ENCODE measurements at regions not wholly inside any gene's neighbourhood (a gene's known extent, or its start where the extent isn't known, plus 50 kb on each side); places are given as distances from the start of the nearest gene placed in this dataset.
"Not testable (repeated sequence)": the region's sequence is repeated elsewhere in the genome, so short reads cannot be mapped to it uniquely, and the experiment has no call there.

DNA sequence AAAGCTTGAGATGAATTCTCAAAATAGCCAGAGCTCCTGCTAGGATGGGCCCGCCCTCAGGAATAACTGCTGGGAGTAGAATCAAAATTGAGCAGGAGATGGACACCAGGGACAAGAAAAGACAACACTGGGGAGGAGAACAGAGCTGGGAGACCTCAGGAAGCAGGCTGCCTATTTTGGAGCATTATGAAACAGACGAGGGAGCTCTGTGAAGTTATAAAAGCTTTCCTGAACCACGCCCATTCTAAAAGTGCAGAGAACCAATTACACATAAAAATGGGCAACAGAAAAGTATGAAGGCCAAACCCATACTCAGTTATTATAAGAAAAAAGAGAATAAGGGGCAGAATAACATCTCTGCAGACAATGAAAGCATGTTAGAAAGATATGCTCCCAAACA, 213.9 kb upstream of the TRPC7 start:
- DNase-seq (ENCODE audit: insufficient read length, low spot score): no peak
- TF ChIP-seq SPI1 (IDR thresholded peaks at IDR 0.05; ENCODE audit: low read depth, low read length) (no peak), POU2F2 (IDR thresholded peaks at IDR 0.05; ENCODE audit: low read depth, low read length) (no peak), TAF1 (IDR thresholded peaks at IDR 0.05; ENCODE audit: low read depth, low read length) (no peak), POLR2A (IDR thresholded peaks at IDR 0.05; ENCODE audit: low read depth, low read length) (no peak), PAX5 (IDR thresholded peaks at IDR 0.05; ENCODE audit: insufficient read depth, low read length, severe bottlenecking) (no peak), POLR2AphosphoS5 (IDR thresholded peaks at IDR 0.05; ENCODE audit: low read depth, low read length) (no peak)
- no peak for FAIRE-seq

DNA sequence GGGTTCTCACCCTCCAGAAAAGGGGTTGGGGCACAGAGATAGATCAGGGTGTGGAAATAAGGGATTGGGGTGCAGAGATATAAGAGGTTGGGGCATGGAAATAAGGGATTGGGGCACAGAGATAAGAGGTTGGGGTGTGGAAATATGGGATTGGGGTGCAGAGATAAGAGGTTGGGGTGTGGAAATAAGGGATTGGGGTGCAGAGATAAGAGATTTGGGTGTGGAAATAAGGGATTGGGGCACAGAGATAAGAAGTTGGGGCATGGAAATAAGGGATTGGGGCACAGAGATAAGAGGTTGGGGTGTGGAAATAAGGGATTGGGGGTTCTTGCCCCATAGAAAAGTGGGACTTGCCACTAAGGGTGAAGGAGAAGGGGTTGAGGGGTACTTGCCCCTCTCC, 204.5 kb upstream of the TRPC7 start:
- not testable (repeated sequence) for DNase-seq (ENCODE audit: insufficient read length, low spot score); FAIRE-seq

DNA sequence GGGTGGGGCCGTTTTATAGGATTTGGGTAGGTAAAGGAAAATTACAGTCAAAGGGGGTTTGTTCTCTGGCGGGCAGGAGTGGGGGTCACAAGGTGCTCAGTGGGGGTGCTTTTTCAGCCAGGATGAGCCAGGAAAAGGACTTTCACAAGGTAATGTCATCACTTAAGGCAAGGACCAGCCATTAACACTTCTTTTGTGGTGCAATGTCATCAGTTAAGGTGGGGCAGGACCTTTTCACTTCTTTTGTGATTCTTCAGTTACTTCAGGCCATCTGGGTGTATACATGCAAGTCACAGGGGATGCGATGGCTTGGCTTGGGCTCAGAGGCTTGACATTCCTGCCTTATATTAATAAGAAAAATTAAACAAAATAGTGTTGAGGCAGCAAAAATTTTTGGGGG, 200.1 kb upstream of the TRPC7 start:
- not testable (repeated sequence) for FAIRE-seq; DNase-seq (ENCODE audit: insufficient read length, low spot score)

DNA sequence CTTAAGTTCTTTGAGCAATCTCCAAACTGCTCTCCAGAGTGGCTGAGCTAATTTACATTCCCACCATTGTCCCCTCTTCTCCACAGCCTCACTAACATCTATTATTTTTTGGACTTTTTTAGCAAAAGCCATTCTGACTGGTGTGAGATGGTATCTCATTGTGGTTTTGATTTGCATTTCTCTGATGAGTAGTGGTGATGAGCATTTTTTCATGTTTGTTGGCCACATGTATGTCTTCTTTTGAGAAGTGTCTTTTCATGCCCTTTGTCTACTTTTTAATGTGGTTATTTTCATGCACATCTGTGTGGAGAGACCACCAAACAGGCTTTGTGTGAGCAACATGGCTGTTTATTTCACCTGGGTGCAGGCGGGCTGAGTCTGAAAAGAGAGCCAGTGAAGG, 199.7 kb upstream of the TRPC7 start:
- not testable (repeated sequence) for DNase-seq (ENCODE audit: insufficient read length, low spot score); FAIRE-seq

DNA sequence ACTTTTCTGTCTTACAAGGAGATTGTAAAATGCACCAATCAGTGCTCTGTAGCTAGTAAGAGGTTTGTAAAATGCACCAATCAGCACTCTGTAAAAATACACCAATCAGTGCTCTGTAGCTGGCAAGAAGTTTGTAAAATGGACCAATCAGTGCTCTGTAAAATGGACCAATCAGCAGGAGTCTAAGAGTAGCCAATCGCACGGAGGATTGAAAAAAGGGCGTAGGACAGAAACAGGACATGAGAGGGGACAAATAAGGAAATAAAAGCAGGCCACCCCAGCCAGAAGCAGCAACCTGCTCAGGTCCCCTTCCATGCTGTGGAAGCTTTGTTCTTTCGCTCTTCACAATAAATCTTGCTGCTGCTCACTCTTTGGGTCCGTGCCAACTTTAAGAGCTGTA, 199.1 kb upstream of the TRPC7 start:
- FAIRE-seq; DNase-seq (ENCODE audit: insufficient read length, low spot score): not testable (repeated sequence)

DNA sequence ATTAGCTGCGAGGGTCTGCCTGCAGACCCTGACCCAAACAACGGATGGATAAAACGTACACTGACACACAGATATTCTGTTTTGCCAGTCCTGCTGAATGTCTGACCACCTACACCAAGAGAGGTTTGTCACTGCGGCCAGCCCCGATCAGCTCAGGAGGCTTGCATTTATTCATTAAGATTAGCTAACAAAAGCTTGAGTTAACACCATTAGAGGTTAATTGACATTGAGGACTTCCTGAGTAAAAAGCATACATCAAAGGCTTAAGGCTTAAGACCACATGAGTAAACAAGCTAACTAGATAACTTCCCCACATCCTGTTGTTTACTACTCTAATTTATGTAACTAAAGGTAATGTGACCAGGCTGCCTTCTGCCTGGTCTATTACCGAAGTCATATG, 198.1 kb upstream of the TRPC7 start:
- DNase-seq (ENCODE audit: insufficient read length, low spot score): no peak
- no peak for FAIRE-seq
- no peak for TF ChIP-seq TAF1 (IDR thresholded peaks at IDR 0.05; ENCODE audit: low read depth, low read length)
- no peak for TF ChIP-seq POLR2A (IDR thresholded peaks at IDR 0.05; ENCODE audit: low read depth, low read length)
- no peak for TF ChIP-seq SPI1 (IDR thresholded peaks at IDR 0.05; ENCODE audit: low read depth, low read length)
- no peak for TF ChIP-seq POLR2AphosphoS5 (IDR thresholded peaks at IDR 0.05; ENCODE audit: low read depth, low read length)
- no peak for TF ChIP-seq POU2F2 (IDR thresholded peaks at IDR 0.05; ENCODE audit: low read depth, low read length)
- no peak for TF ChIP-seq PAX5 (IDR thresholded peaks at IDR 0.05; ENCODE audit: insufficient read depth, low read length, severe bottlenecking)

DNA sequence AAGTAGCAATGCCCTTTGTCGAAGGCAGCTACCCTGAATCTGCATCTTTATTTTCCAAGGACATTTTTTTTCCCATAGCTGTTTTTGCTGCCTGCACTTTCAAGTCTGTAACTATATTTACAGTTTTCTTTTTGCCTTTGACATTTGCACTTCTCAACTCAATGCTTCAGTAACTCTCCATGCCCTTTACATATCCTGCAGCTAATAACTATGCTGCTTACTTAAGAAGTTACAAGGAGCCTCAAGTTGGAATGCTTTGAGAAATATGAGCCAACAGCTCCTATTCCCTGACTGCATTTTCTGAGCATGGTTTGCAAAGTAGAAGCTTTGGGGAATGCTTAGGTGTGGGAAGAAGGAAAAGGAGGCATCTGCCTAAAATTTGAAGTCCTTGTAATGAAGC, 194.8 kb upstream of the TRPC7 start:
- TF ChIP-seq TAF1 (IDR thresholded peaks at IDR 0.05; ENCODE audit: low read depth, low read length): no peak
- no peak for TF ChIP-seq POLR2A (IDR thresholded peaks at IDR 0.05; ENCODE audit: low read depth, low read length)
- TF ChIP-seq POLR2AphosphoS5 (IDR thresholded peaks at IDR 0.05; ENCODE audit: low read depth, low read length): no peak
- TF ChIP-seq POU2F2 (IDR thresholded peaks at IDR 0.05; ENCODE audit: low read depth, low read length): no peak
- no peak for TF ChIP-seq SPI1 (IDR thresholded peaks at IDR 0.05; ENCODE audit: low read depth, low read length)
- FAIRE-seq: no peak
- no peak for DNase-seq (ENCODE audit: insufficient read length, low spot score)

DNA sequence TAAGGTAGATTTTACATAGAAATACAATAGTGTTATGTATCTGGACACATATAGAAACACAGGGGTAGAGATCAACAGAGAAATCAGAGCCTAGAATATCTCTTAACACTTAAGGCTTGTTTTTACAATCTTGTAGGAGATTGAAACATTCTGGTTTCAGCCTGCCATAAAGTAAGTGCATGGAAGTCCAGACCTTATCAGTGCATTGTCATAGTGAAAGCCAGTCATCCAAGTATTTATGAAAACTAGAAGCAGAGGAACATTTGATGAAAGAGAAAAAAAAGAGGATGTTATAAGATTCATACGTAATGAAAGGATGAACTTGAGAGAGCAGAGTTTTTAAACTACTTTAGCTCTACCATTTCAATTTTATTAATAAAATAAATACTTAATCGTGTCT, 194.3 kb upstream of the TRPC7 start:
- no peak for FAIRE-seq
- no peak for TF ChIP-seq POU2F2 (IDR thresholded peaks at IDR 0.05; ENCODE audit: low read depth, low read length)
- TF ChIP-seq POLR2A (IDR thresholded peaks at IDR 0.05; ENCODE audit: low read depth, low read length): no peak
- no peak for TF ChIP-seq TAF1 (IDR thresholded peaks at IDR 0.05; ENCODE audit: low read depth, low read length)
- TF ChIP-seq POLR2AphosphoS5 (IDR thresholded peaks at IDR 0.05; ENCODE audit: low read depth, low read length): no peak
- no peak for TF ChIP-seq PAX5 (IDR thresholded peaks at IDR 0.05; ENCODE audit: insufficient read depth, low read length, severe bottlenecking)
- TF ChIP-seq SPI1 (IDR thresholded peaks at IDR 0.05; ENCODE audit: low read depth, low read length): no peak
- no peak for DNase-seq (ENCODE audit: insufficient read length, low spot score)

DNA sequence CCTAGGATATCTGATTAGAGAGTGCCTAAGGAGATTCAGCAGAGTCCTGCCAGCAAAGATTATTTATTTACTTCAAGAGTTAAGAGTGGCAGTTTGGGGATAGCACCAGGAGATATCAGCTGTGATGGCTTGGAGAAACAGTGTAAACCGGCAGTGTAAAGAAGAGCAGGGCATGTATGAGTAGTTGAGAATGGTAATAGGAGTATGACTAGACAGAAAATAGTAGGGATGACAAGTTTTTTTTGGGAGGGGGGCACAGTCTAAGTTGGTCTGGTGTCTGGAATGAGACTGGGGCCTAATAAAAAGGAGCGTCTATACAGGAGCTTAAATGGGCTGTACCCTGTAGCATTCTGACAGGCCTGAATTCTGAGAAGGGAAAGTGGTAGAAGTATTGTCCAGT, 181.8 kb upstream of the TRPC7 start:
- FAIRE-seq; DNase-seq (ENCODE audit: insufficient read length, low spot score): not testable (repeated sequence)

DNA sequence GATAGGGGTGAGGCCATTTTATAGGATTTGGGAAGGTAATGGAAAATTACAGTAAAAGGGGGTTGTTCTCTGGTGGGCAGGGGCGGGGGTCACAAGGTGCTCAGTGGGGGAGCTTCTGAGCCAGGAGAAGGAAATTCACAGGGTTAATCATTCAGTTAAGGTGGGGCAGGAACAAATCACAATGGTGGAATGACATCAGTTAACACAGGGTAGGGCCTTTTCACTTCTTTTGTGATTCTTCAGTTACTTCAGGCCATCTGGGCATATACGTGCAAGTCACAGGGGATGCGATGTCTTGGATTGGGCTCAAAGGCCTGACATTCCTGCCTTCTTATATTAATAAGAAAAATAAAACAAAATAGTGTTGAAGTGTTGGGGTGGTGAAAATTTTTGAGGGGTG, 181.1 kb upstream of the TRPC7 start:
- not testable (repeated sequence) for DNase-seq (ENCODE audit: insufficient read length, low spot score); FAIRE-seq

DNA sequence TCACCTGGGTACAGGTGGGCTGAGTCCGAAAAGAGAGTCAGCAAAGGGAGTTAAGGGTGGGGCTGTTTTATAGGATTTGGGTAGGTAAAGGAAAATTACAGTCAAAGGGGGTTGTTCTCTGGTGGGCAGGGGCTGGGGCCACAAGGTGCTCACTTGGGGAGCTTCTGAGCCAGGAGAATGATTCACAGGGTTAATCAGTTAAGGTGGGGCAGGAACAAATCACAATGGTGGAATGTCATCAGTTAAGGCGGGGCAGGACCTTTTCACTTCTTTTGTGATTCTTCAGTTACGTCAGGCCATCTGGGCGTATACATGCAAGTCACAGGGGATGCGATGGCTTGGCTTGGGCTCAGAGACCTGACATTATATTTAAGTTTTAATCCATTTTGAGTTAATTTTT, 179.7 kb upstream of the TRPC7 start:
- not testable (repeated sequence) for FAIRE-seq; DNase-seq (ENCODE audit: insufficient read length, low spot score)

DNA sequence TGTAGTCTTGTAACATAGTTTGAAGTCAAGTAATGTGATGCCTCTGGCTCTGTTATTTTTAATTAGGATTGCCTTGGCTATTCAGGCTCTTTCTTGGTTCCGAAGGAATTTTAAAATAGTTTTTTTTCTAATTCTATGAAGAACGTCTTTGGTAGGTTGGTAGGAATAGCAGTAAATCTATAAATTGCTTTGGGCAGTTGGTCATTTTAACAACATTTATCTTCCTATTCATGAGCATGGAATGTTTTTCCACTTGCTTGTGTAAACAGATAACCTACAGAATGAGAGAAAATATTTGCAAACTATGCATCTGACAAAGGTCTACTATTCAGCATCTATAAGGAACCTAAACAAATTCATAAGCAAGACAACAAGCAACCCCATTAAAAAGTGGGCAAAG, 173.2 kb upstream of the TRPC7 start:
- TF ChIP-seq PAX5 (IDR thresholded peaks at IDR 0.05; ENCODE audit: insufficient read depth, low read length, severe bottlenecking): no peak
- TF ChIP-seq POU2F2 (IDR thresholded peaks at IDR 0.05; ENCODE audit: low read depth, low read length): no peak
- no peak for TF ChIP-seq SPI1 (IDR thresholded peaks at IDR 0.05; ENCODE audit: low read depth, low read length)
- no peak for TF ChIP-seq POLR2A (IDR thresholded peaks at IDR 0.05; ENCODE audit: low read depth, low read length)
- no peak for TF ChIP-seq TAF1 (IDR thresholded peaks at IDR 0.05; ENCODE audit: low read depth, low read length)
- no peak for TF ChIP-seq POLR2AphosphoS5 (IDR thresholded peaks at IDR 0.05; ENCODE audit: low read depth, low read length)
- DNase-seq (ENCODE audit: insufficient read length, low spot score) (no peak), FAIRE-seq (no peak)

DNA sequence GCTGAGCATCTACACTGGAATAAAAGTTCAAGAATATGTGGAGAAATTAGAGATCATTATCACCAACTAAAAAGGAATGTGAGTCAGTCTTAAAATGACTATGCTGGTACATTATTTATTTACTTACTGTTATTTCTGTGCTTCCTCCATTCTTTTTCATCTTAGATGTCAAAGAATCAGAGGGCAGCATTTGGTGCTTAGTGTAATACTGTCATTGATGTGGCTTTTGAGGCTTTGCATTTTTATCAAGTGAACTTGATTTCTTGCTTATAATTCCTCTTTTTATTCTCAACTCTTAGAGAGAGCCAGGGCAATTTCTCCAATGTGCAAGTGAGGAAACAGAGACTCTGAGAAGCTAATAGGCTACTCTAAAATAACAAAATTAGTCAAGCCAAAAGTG, 163.7 kb upstream of the TRPC7 start:
- FAIRE-seq: no peak
- no peak for TF ChIP-seq PAX5 (IDR thresholded peaks at IDR 0.05; ENCODE audit: insufficient read depth, low read length, severe bottlenecking)
- no peak for TF ChIP-seq TAF1 (IDR thresholded peaks at IDR 0.05; ENCODE audit: low read depth, low read length)
- TF ChIP-seq SPI1 (IDR thresholded peaks at IDR 0.05; ENCODE audit: low read depth, low read length): no peak
- no peak for TF ChIP-seq POU2F2 (IDR thresholded peaks at IDR 0.05; ENCODE audit: low read depth, low read length)
- TF ChIP-seq POLR2A (IDR thresholded peaks at IDR 0.05; ENCODE audit: low read depth, low read length): no peak
- TF ChIP-seq POLR2AphosphoS5 (IDR thresholded peaks at IDR 0.05; ENCODE audit: low read depth, low read length): no peak
- no peak for DNase-seq (ENCODE audit: insufficient read length, low spot score)

All from GM12891 (cell line).